GM19023 (cell line): ENCODE measurements at regions not wholly inside any gene's neighbourhood (a gene's known extent, or its start where the extent isn't known, plus 50 kb on each side); places are given as distances from the start of the nearest gene placed in this dataset.

Source experiments
- ATAC-seq: cut with Tn5 transposase; IDR thresholded peaks from one replicate; pipeline ENCODE4 v1.9.1; 2021; ENCODE audit warnings: mild to moderate bottlenecking, moderate library complexity; ENCODE audit not compliant: unreplicated experiment

GRCh38 chr13:50189450-50189849, 174.2 kb downstream of the KCNRG start:
- ATAC-seq: no peak

DNA sequence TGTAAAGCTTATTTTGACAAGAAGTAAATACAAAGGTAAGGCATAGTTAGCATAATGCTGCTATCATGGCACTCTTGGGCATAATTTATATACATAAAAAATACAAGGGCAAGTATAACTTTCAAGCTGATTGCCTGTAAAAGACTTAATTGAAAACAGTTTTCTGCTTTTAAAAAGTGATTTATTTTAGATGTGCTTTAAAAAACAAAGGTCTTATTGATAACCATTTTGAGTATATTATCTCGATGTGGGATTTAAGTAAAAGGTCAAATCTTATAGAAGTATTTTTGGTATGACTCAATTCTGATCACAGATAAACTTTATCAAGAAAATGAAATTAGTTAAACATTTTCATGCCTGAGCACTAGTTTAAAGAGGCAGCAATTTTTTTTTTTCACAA, 175.8 kb downstream of the KCNRG start:
- no peak for ATAC-seq

DNA sequence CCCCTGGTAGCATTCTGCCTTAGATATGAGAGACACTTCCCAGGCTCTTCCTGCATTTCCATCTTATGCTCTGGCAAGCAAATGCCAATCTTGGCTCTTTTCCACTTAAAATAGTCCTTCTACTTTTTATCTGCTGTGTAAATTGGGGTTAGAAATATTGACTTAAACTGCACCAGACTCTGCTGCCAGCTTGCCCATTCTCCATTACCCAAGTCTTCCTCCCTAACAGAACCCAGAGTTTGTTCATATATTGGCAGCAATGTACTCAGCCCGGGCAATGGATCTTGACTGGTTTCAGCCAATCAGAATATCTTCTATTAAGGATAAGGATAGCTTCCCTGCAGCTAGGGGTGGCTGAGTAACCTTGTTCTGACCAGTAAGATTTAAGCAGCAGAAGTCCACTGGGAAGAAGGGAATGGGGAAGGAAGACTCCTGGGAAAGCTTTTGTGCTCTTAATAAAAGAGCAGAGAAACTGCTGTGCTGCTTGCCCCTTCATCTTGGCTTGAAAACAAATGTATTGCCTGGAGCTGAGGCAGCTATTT, 177.1 kb downstream of the KCNRG start:
- ATAC-seq: no peak

- ATAC-seq: no peak
Measured at GRCh38 chr13:50195045-50195444, 179.8 kb downstream of the KCNRG start.

- no peak for ATAC-seq
Measured at GRCh38 chr13:50196118-50196517, 180.9 kb downstream of the KCNRG start.

GRCh38 chr13:50197705-50198104, 182.5 kb downstream of the KCNRG start:
- no peak for ATAC-seq

DNA sequence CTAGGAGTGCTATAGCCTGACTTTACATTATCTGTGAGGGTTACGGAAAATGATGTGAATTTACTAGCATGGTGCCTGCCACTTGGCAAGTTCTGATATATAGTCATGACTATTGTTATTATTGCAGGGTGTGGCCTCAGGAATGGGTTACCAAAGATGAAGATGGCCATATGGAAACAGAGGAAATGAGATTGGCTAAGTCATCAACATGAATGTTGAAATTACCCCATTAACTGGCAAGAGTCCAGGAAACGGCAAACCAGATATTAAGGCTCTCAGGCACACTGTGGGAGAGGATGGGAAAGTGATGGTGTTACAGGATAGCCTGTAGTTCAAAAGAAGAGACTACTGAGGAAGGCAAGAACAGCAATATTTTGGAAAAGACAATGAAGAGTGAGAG, 183.3 kb downstream of the KCNRG start:
- ATAC-seq: no peak

DNA sequence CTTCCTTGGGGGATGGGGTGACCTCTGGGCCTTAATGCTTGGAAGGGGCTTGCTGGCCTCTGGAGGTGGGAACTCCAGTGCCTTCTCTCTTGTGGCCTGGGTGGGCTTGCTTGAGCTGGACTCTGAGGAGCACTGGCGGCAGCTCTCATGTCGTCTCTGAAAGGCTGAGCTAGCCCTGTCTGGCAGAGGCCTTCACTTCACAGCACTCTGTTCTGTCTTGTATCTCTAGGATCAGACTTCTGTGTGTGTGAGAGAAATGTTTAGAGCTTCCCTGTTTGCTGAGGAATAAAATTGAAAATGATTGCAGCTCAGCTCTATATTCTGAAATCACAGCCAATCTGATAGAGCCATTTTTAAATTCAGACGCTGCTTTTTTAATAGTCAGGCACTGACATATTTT, 185.3 kb downstream of the KCNRG start:
- ATAC-seq: no peak

DNA sequence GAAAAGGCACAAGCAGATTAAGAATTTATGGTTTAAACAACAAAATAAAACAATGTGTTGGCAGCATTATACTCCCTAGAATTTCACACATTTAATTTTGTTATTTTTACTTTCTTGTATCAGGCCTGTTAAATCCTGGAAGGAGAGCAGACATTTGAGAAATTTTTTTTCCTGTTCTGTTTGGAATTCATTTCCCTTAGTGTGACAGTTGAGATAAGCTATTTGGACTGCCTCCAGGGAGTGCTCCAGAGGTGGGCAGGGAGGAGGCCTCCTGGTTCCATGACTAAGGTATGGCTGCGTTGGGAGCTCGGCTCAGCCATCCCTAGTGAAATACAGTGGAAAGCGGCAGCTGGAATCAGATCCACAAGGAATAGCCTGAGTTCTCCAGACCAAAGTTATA, 185.7 kb downstream of the KCNRG start:
- no peak for ATAC-seq

DNA sequence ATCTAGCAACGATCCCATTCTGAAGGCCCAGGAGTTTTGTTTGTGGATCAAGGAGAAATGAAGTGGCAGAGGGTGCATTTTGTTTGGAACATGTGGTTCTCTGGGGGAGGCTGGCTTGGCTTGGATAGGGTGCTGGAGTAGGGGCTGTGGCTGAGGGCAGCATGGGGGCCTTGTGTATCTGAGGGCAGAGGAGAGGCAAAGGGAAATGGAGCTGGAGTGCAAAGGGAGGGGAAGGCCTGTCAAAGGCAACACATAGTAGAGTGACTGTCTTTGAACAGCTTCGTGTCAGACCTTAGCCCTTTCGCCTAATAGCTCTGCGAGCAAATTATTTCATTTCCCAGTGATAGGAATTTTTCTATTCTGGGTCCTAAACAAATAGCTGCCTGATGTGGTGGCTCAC, 187.2 kb downstream of the KCNRG start:
- ATAC-seq: no peak

- no peak for ATAC-seq
Measured at GRCh38 chr13:50203256-50203941, 188.2 kb downstream of the KCNRG start.

GRCh38 chr13:50205581-50205980, 190.3 kb downstream of the KCNRG start:
- no peak for ATAC-seq

- peak; percentile 55 for ATAC-seq
Measured at GRCh38 chr13:50208826-50209335, 193.6 kb downstream of the KCNRG start.

- no peak for ATAC-seq
Measured at GRCh38 chr13:50209631-50210030, 194.4 kb downstream of the KCNRG start.

- no peak for ATAC-seq
Measured at GRCh38 chr13:50213526-50213925, 198.3 kb downstream of the KCNRG start.

GRCh38 chr13:50214514-50214913, 199.3 kb downstream of the KCNRG start:
- ATAC-seq: no peak

GRCh38 chr13:50215399-50215798, 200.2 kb downstream of the KCNRG start:
- no peak for ATAC-seq

DNA sequence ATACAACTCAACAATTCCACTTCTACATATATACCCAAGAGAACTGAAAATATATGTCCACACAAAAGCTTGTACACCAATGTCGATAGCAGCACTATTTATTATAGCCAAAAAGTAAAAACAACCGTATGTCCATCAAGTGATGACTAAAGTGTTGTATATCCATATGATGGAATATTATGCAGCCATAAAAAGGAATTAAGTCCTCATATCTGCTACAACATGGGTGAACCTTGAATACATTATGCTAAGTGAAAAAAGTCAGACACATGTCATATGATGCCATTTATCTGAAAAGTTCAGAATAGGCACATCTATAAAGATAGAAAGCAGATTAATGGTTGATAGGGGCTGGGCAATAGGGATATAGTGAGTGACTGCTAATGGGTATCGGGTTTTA, 204.5 kb downstream of the KCNRG start:
- no peak for ATAC-seq

- no peak for ATAC-seq
Measured at GRCh38 chr13:50220938-50221337, 205.7 kb downstream of the KCNRG start.

DNA sequence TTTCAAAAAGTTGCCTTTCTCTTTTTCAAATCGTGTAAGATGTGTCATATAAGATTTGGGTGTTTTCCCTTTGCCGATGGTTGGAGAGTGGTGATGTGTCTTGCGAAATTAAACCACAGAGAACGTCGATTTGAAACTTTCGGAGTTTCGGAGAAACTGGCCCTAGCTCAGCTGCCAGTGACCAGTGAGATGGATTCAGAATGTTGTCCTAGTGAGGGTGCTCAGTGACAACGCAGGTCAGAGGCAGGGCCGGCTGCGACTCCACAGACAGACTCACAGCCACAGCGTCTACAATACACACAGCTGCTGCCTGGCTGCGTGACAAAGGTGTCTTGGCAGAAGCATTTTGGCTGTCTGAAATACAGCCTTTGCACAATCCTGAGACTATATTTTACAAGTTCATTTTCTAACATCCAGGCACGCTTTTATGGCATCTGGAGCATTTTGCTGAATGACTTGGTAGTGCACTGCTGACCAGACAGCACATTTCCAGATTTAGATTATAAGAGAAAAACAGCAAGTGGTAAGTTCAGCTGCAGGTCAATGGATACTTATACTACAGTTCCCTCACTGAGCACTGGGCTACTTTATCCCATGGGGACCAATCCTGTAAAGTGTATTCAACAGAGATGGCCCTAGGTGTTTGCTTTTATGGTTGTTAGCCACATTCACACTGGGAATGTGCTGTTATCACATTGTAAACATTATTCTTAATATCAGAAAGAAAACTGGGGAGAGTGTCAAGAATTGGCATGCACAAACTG, 207.5 kb downstream of the KCNRG start:
- ATAC-seq: no peak

GRCh38 chr13:50224534-50224933, 209.3 kb downstream of the KCNRG start:
- ATAC-seq: peak; percentile 79
